GM21381 (cell line): ENCODE measurements at regions not wholly inside any gene's neighbourhood (a gene's known extent, or its start where the extent isn't known, plus 50 kb on each side); places are given as distances from the start of the nearest gene placed in this dataset.
"Not testable (repeated sequence)": the region's sequence is repeated elsewhere in the genome, so short reads cannot be mapped to it uniquely, and the experiment has no call there.

ENCODE experiments used
- ATAC-seq: cut with Tn5 transposase; IDR thresholded peaks from one replicate; pipeline ENCODE4 v1.9.1; 2021; ENCODE audit warnings: mild to moderate bottlenecking, moderate library complexity; ENCODE audit not compliant: unreplicated experiment

- no peak for ATAC-seq
These were observed 225.8 kb upstream of the ARPP21 start for GRCh38 chr3:35413483-35413882.

- ATAC-seq, result no peak
These were observed 222.2 kb upstream of the ARPP21 start for GRCh38 chr3:35417080-35417479.

GRCh38 chr3:35422101-35422500, 217.2 kb upstream of the ARPP21 start:
- no peak for ATAC-seq

GRCh38 chr3:35422836-35423601, 216.3 kb upstream of the ARPP21 start:
- ATAC-seq, result no peak

- ATAC-seq, result no peak
These were observed 212.9 kb upstream of the ARPP21 start for GRCh38 chr3:35426366-35426958.

- ATAC-seq, result no peak
These were observed 201.9 kb upstream of the ARPP21 start for GRCh38 chr3:35437381-35437780.

GRCh38 chr3:35438101-35438500, 201.2 kb upstream of the ARPP21 start:
- ATAC-seq, result no peak

- ATAC-seq, result no peak
These were observed 199.7 kb upstream of the ARPP21 start for GRCh38 chr3:35439663-35440062.

GRCh38 chr3:35440826-35441225, 198.5 kb upstream of the ARPP21 start:
- ATAC-seq, result no peak

- no peak for ATAC-seq
These were observed 192.4 kb upstream of the ARPP21 start for GRCh38 chr3:35446896-35447295.

- ATAC-seq, result no peak
These were observed 191.2 kb upstream of the ARPP21 start for GRCh38 chr3:35448121-35448520.

GRCh38 chr3:35448681-35449080, 190.6 kb upstream of the ARPP21 start:
- ATAC-seq, result no peak

GRCh38 chr3:35454819-35455218, 184.5 kb upstream of the ARPP21 start:
- ATAC-seq, result not testable (repeated sequence)

GRCh38 chr3:35473956-35474355, 165.4 kb upstream of the ARPP21 start:
- ATAC-seq, result no peak

- not testable (repeated sequence) for ATAC-seq
These were observed 156.8 kb upstream of the ARPP21 start for GRCh38 chr3:35482566-35482965.

GRCh38 chr3:35483131-35483530, 156.2 kb upstream of the ARPP21 start:
- no peak for ATAC-seq

GRCh38 chr3:35484929-35485530, 154.3 kb upstream of the ARPP21 start:
- ATAC-seq, result no peak

GRCh38 chr3:35486295-35486694, 153.0 kb upstream of the ARPP21 start:
- ATAC-seq, result no peak

- no peak for ATAC-seq
These were observed 151.9 kb upstream of the ARPP21 start for GRCh38 chr3:35487376-35487775.

GRCh38 chr3:35488526-35488925, 150.8 kb upstream of the ARPP21 start:
- ATAC-seq, result no peak

GRCh38 chr3:35492841-35493240, 146.5 kb upstream of the ARPP21 start:
- ATAC-seq, result no peak

- no peak for ATAC-seq
These were observed 140.7 kb upstream of the ARPP21 start for GRCh38 chr3:35498506-35499210.
